ENCODE measurements at regions not wholly inside any gene's neighbourhood (a gene's known extent, or its start where the extent isn't known, plus 50 kb on each side); places are given as distances from the start of the nearest gene placed in this dataset.

- H3K9me3 ChIP-seq (ENCODE audit: control insufficient read depth in 2 of 2, insufficient read depth in 1 of 2, low read depth in 1 of 2, low read length in 1 of 2), result no peaks in the 10 kb centered on the region
- no peak overlapping the region for H3K27ac ChIP-seq (ENCODE audit: low read depth in 2 of 2, low read length in 1 of 2)
- 86 to 94% methylated on average over 10 of the region's 10 CpGs for whole genome bisulfite sequencing, 2 donors
- peaks cover 4 to 16% of the 10 kb centered on the region in 2 donors for H3K36me3 ChIP-seq (ENCODE audit: control insufficient read depth in 2 of 2, insufficient read depth in 2 of 2, low read length in 1 of 2)
- H3K4me1 ChIP-seq (ENCODE audit: control insufficient read depth in 2 of 2, insufficient read depth in 2 of 2, low read length in 1 of 2), result no peaks in the 10 kb centered on the region
- no peak overlapping the region for H3K4me3 ChIP-seq (ENCODE audit: low read depth in 1 of 2, low read length in 2 of 2)
- H3K27me3 ChIP-seq (ENCODE audit: control insufficient read depth in 1 of 2, insufficient read depth in 2 of 2, low read length in 2 of 2), result no peaks in the 10 kb centered on the region
Observed at GRCh38 chr22:25373961-25374360, 154.5 kb downstream of the CRYBB2 start.

- no peaks in the 10 kb centered on the region for H3K4me1 ChIP-seq (ENCODE audit: control insufficient read depth in 2 of 2, insufficient read depth in 2 of 2, low read length in 1 of 2)
- no peak overlapping the region for H3K27ac ChIP-seq (ENCODE audit: low read depth in 2 of 2, low read length in 1 of 2)
- H3K9me3 ChIP-seq (ENCODE audit: control insufficient read depth in 2 of 2, insufficient read depth in 1 of 2, low read depth in 1 of 2, low read length in 1 of 2), result no peaks in the 10 kb centered on the region
- H3K36me3 ChIP-seq (ENCODE audit: control insufficient read depth in 2 of 2, insufficient read depth in 2 of 2, low read length in 1 of 2), result peaks cover 4 to 16% of the 10 kb centered on the region in 2 donors
- no peak overlapping the region for H3K4me3 ChIP-seq (ENCODE audit: low read depth in 1 of 2, low read length in 2 of 2)
- H3K27me3 ChIP-seq (ENCODE audit: control insufficient read depth in 1 of 2, insufficient read depth in 2 of 2, low read length in 2 of 2), result no peaks in the 10 kb centered on the region
- 78 to 80% methylated on average over 4 of the region's 4 CpGs for WGBS, 2 donors
Observed at GRCh38 chr22:25374869-25375268, 155.4 kb downstream of the CRYBB2 start.

- WGBS, 2 donors, result 92 to 93% methylated on average over 11 of the region's 11 CpGs
- H3K27me3 ChIP-seq (ENCODE audit: control insufficient read depth in 1 of 2, insufficient read depth in 2 of 2, low read length in 2 of 2), result no peaks in the 10 kb centered on the region
- H3K4me3 ChIP-seq (ENCODE audit: low read depth in 1 of 2, low read length in 2 of 2), result no peak overlapping the region
- H3K27ac ChIP-seq (ENCODE audit: low read depth in 2 of 2, low read length in 1 of 2), result no peak overlapping the region
- H3K36me3 ChIP-seq (ENCODE audit: control insufficient read depth in 2 of 2, insufficient read depth in 2 of 2, low read length in 1 of 2), result peaks cover 4 to 23% of the 10 kb centered on the region in 2 donors
- H3K4me1 ChIP-seq (ENCODE audit: control insufficient read depth in 2 of 2, insufficient read depth in 2 of 2, low read length in 1 of 2), result no peaks in the 10 kb centered on the region
- no peaks in the 10 kb centered on the region for H3K9me3 ChIP-seq (ENCODE audit: control insufficient read depth in 2 of 2, insufficient read depth in 1 of 2, low read depth in 1 of 2, low read length in 1 of 2)
Observed at GRCh38 chr22:25375683-25376082, 156.2 kb downstream of the CRYBB2 start.

- H3K36me3 ChIP-seq (ENCODE audit: control insufficient read depth in 2 of 2, insufficient read depth in 2 of 2, low read length in 1 of 2), result peaks cover 3 to 24% of the 10 kb centered on the region in 2 donors
- 94% methylated on average over 6 of the region's 6 CpGs for WGBS, 2 donors
- no peak overlapping the region for H3K4me3 ChIP-seq (ENCODE audit: low read depth in 1 of 2, low read length in 2 of 2)
- no peaks in the 10 kb centered on the region for H3K9me3 ChIP-seq (ENCODE audit: control insufficient read depth in 2 of 2, insufficient read depth in 1 of 2, low read depth in 1 of 2, low read length in 1 of 2)
- H3K27ac ChIP-seq (ENCODE audit: low read depth in 2 of 2, low read length in 1 of 2), result no peak overlapping the region
- no peaks in the 10 kb centered on the region for H3K4me1 ChIP-seq (ENCODE audit: control insufficient read depth in 2 of 2, insufficient read depth in 2 of 2, low read length in 1 of 2)
- H3K27me3 ChIP-seq (ENCODE audit: control insufficient read depth in 1 of 2, insufficient read depth in 2 of 2, low read length in 2 of 2), result no peaks in the 10 kb centered on the region
Observed at GRCh38 chr22:25377699-25378098, 158.3 kb downstream of the CRYBB2 start.

GRCh38 chr22:25380122-25380747 lies 160.8 kb downstream of the CRYBB2 start:
- no peak overlapping the region for H3K27ac ChIP-seq (ENCODE audit: low read depth in 2 of 2, low read length in 1 of 2)
- WGBS, 2 donors, result 93 to 94% methylated on average over 5 of the region's 5 CpGs
- no peak overlapping the region for H3K4me3 ChIP-seq (ENCODE audit: low read depth in 1 of 2, low read length in 2 of 2)
- no peaks in the 10 kb centered on the region for H3K9me3 ChIP-seq (ENCODE audit: control insufficient read depth in 2 of 2, insufficient read depth in 1 of 2, low read depth in 1 of 2, low read length in 1 of 2)
- H3K27me3 ChIP-seq (ENCODE audit: control insufficient read depth in 1 of 2, insufficient read depth in 2 of 2, low read length in 2 of 2), result no peaks in the 10 kb centered on the region
- peaks cover 0 to 10% of the 10 kb centered on the region in 2 donors for H3K36me3 ChIP-seq (ENCODE audit: control insufficient read depth in 2 of 2, insufficient read depth in 2 of 2, low read length in 1 of 2)
- H3K4me1 ChIP-seq (ENCODE audit: control insufficient read depth in 2 of 2, insufficient read depth in 2 of 2, low read length in 1 of 2), result no peaks in the 10 kb centered on the region

GRCh38 chr22:25382762-25383161 lies 163.3 kb downstream of the CRYBB2 start:
- H3K27ac ChIP-seq (ENCODE audit: low read depth in 2 of 2, low read length in 1 of 2), result no peak overlapping the region
- H3K4me1 ChIP-seq (ENCODE audit: control insufficient read depth in 2 of 2, insufficient read depth in 2 of 2, low read length in 1 of 2), result peaks cover 0 to 5% of the 10 kb centered on the region in 2 donors
- H3K4me3 ChIP-seq (ENCODE audit: low read depth in 1 of 2, low read length in 2 of 2), result no peak overlapping the region
- no peaks in the 10 kb centered on the region for H3K9me3 ChIP-seq (ENCODE audit: control insufficient read depth in 2 of 2, insufficient read depth in 1 of 2, low read depth in 1 of 2, low read length in 1 of 2)
- peaks cover 0 to 10% of the 10 kb centered on the region in 2 donors for H3K36me3 ChIP-seq (ENCODE audit: control insufficient read depth in 2 of 2, insufficient read depth in 2 of 2, low read length in 1 of 2)
- H3K27me3 ChIP-seq (ENCODE audit: control insufficient read depth in 1 of 2, insufficient read depth in 2 of 2, low read length in 2 of 2), result no peaks in the 10 kb centered on the region
- WGBS, 2 donors, result 76 to 80% methylated on average over 7 of the region's 7 CpGs

GRCh38 chr22:25383278-25383820 lies 163.9 kb downstream of the CRYBB2 start:
- H3K4me3 ChIP-seq (ENCODE audit: low read depth in 1 of 2, low read length in 2 of 2), result no peak overlapping the region
- H3K4me1 ChIP-seq (ENCODE audit: control insufficient read depth in 2 of 2, insufficient read depth in 2 of 2, low read length in 1 of 2), result peaks cover 0 to 5% of the 10 kb centered on the region in 2 donors
- no peaks in the 10 kb centered on the region for H3K9me3 ChIP-seq (ENCODE audit: control insufficient read depth in 2 of 2, insufficient read depth in 1 of 2, low read depth in 1 of 2, low read length in 1 of 2)
- WGBS, 2 donors, result 79 to 81% methylated on average over 15 of the region's 15 CpGs
- no peak overlapping the region for H3K27ac ChIP-seq (ENCODE audit: low read depth in 2 of 2, low read length in 1 of 2)
- H3K36me3 ChIP-seq (ENCODE audit: control insufficient read depth in 2 of 2, insufficient read depth in 2 of 2, low read length in 1 of 2), result peaks cover 0 to 10% of the 10 kb centered on the region in 2 donors
- H3K27me3 ChIP-seq (ENCODE audit: control insufficient read depth in 1 of 2, insufficient read depth in 2 of 2, low read length in 2 of 2), result no peaks in the 10 kb centered on the region

GRCh38 chr22:25383892-25384291 lies 164.5 kb downstream of the CRYBB2 start:
- Histone ChIP-seq H3K4me1 (ENCODE audit: control insufficient read depth in 2 of 2, insufficient read depth in 2 of 2, low read length in 1 of 2) (peaks cover 3 to 5% of the 10 kb centered on the region in 2 donors), H3K36me3 (ENCODE audit: control insufficient read depth in 2 of 2, insufficient read depth in 2 of 2, low read length in 1 of 2) (peaks cover 0 to 8% of the 10 kb centered on the region in 2 donors), H3K4me3 (ENCODE audit: low read depth in 1 of 2, low read length in 2 of 2) (no peak overlapping the region), H3K27me3 (ENCODE audit: control insufficient read depth in 1 of 2, insufficient read depth in 2 of 2, low read length in 2 of 2) (no peaks in the 10 kb centered on the region), H3K27ac (ENCODE audit: low read depth in 2 of 2, low read length in 1 of 2) (no peak overlapping the region), H3K9me3 (ENCODE audit: control insufficient read depth in 2 of 2, insufficient read depth in 1 of 2, low read depth in 1 of 2, low read length in 1 of 2) (no peaks in the 10 kb centered on the region)
- 83 to 90% methylated on average over 18 of the region's 18 CpGs for WGBS, 2 donors

- no peaks in the 10 kb centered on the region for H3K27me3 ChIP-seq (ENCODE audit: control insufficient read depth in 1 of 2, insufficient read depth in 2 of 2, low read length in 2 of 2)
- 84 to 85% methylated on average over 9 of the region's 9 CpGs for WGBS, 2 donors
- H3K36me3 ChIP-seq (ENCODE audit: control insufficient read depth in 2 of 2, insufficient read depth in 2 of 2, low read length in 1 of 2), result no peaks in the 10 kb centered on the region
- peaks cover 7 to 8% of the 10 kb centered on the region in 2 donors for H3K4me1 ChIP-seq (ENCODE audit: control insufficient read depth in 2 of 2, insufficient read depth in 2 of 2, low read length in 1 of 2)
- H3K4me3 ChIP-seq (ENCODE audit: low read depth in 1 of 2, low read length in 2 of 2), result no peak overlapping the region
- H3K9me3 ChIP-seq (ENCODE audit: control insufficient read depth in 2 of 2, insufficient read depth in 1 of 2, low read depth in 1 of 2, low read length in 1 of 2), result no peaks in the 10 kb centered on the region
- H3K27ac ChIP-seq (ENCODE audit: low read depth in 2 of 2, low read length in 1 of 2), result no peak overlapping the region
Observed at GRCh38 chr22:25386538-25386884, 167.1 kb downstream of the CRYBB2 start.

GRCh38 chr22:25388415-25388814 lies 169.0 kb downstream of the CRYBB2 start:
- H3K9me3 ChIP-seq (ENCODE audit: control insufficient read depth in 2 of 2, insufficient read depth in 1 of 2, low read depth in 1 of 2, low read length in 1 of 2), result no peaks in the 10 kb centered on the region
- H3K4me1 ChIP-seq (ENCODE audit: control insufficient read depth in 2 of 2, insufficient read depth in 2 of 2, low read length in 1 of 2), result peaks cover 7 to 8% of the 10 kb centered on the region in 2 donors

More at GRCh38 chr22:25388415-25388814, 169.0 kb downstream of the CRYBB2 start:
- Histone ChIP-seq H3K27ac (ENCODE audit: low read depth in 2 of 2, low read length in 1 of 2) (no peak overlapping the region), H3K27me3 (ENCODE audit: control insufficient read depth in 1 of 2, insufficient read depth in 2 of 2, low read length in 2 of 2) (no peaks in the 10 kb centered on the region), H3K4me3 (ENCODE audit: low read depth in 1 of 2, low read length in 2 of 2) (no peak overlapping the region), H3K36me3 (ENCODE audit: control insufficient read depth in 2 of 2, insufficient read depth in 2 of 2, low read length in 1 of 2) (no peaks in the 10 kb centered on the region)
- WGBS, 2 donors, result 91% methylated on average over 12 of the region's 12 CpGs

Data from esophagus (tissue), 2 donors.